ENCODE measurements at regions not wholly inside any gene's neighbourhood (a gene's known extent, or its start where the extent isn't known, plus 50 kb on each side); places are given as distances from the start of the nearest gene placed in this dataset.

- TF ChIP-seq CTCF (IDR thresholded peaks at IDR 0.05 in 2 of 3, conservative IDR thresholded peaks at IDR 0.05 in 1 of 3; ENCODE audit: control insufficient read depth in 2 of 3, extremely low read depth in 1 of 3, insufficient read depth in 1 of 3, low read depth in 3 of 3, low read length in 3 of 3) (no peak), ESRRA (IDR thresholded peaks at IDR 0.05; ENCODE audit: low read length) (no peak), CHD2 (IDR thresholded peaks at IDR 0.05; ENCODE audit: borderline replicate concordance, low read depth, low read length) (no peak), SP1 (IDR thresholded peaks at IDR 0.05; ENCODE audit: low read depth, low read length) (no peak), GABPA (IDR thresholded peaks at IDR 0.05; ENCODE audit: low read depth) (no peak), KAT2A (conservative IDR thresholded peaks at IDR 0.05; ENCODE audit: control insufficient read depth, low read depth, low read length) (no peak), PAX5 (IDR thresholded peaks at IDR 0.05; ENCODE audit: borderline replicate concordance, low read depth, low read length) (no peak), SREBF2 (IDR thresholded peaks at IDR 0.05; ENCODE audit: low read length) (no peak), POLR2AphosphoS5 (IDR thresholded peaks at IDR 0.05; ENCODE audit: low read length) (no peak), MXI1 (IDR thresholded peaks at IDR 0.05; ENCODE audit: low read depth, low read length) (no peak), POLR2A (IDR thresholded peaks at IDR 0.05; ENCODE audit: low read depth, low read length) (no peak), SUZ12 (IDR thresholded peaks at IDR 0.05; ENCODE audit: unreplicated experiment) (no peak), EZH2 (IDR thresholded peaks at IDR 0.05; ENCODE audit: borderline replicate concordance, control insufficient read depth, low read depth, low read length) (no peak)
- TF ChIP-seq, protein P1, sequence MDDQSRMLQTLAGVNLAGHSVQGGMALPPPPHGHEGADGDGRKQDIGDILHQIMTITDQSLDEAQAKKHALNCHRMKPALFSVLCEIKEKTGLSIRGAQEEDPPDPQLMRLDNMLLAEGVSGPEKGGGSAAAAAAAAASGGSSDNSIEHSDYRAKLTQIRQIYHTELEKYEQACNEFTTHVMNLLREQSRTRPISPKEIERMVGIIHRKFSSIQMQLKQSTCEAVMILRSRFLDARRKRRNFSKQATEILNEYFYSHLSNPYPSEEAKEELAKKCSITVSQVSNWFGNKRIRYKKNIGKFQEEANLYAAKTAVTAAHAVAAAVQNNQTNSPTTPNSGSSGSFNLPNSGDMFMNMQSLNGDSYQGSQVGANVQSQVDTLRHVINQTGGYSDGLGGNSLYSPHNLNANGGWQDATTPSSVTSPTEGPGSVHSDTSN (IDR thresholded peaks at IDR 0.05; ENCODE audit: insufficient replicate concordance, low read depth, low read length), result no peak
Measured at GRCh38 chr3:21168471-21168870, 582.5 kb downstream of the ZNF385D start.
